Adrenal gland (tissue), 9 donors: ENCODE measurements at regions not wholly inside any gene's neighbourhood (a gene's known extent, or its start where the extent isn't known, plus 50 kb on each side); places are given as distances from the start of the nearest gene placed in this dataset.

Source experiments
- DNase-seq, 7 donors: peaks; one replicate each; pipeline ENCODE4 v3.0.0-alpha.2; 2019 to 2020
- H3K27ac ChIP-seq, 5 donors: fragments of 200-600 bp; sonication (generic) in 4 of 5; 1 replicate in 3 of 5; 2 replicates in 2 of 5; pipeline versions ENCODE4 v1.5.1 to v1.8.0; 2016 to 2020; ENCODE audit warnings: mild to moderate bottlenecking in 1 of 5
- H3K27me3 ChIP-seq: fragments of 200-600 bp; 2 replicates; pipeline ENCODE4 v1.8.0; 2021
- H3K36me3 ChIP-seq, 2 donors: fragments of 200-600 bp; replicated peaks in 1 of 2; 1 replicate in 1 of 2; 2 replicates in 1 of 2; pipeline versions ENCODE4 v1.5.1 to v1.8.0; 2018 to 2022
- H3K4me1 ChIP-seq, 2 donors: fragments of 200-600 bp; replicated peaks in 1 of 2; 1 replicate in 1 of 2; 2 replicates in 1 of 2; pipeline versions ENCODE4 v1.5.1 to v1.8.0; 2018 to 2021
- H3K4me3 ChIP-seq, 4 donors: fragments of 200-600 bp; sonication (generic) in 3 of 4; one replicate each; pipeline ENCODE4 v1.5.1; 2016 to 2018
- H3K9me3 ChIP-seq, 3 donors: fragments of 200-600 bp; sonication (generic) in 1 of 3; replicated peaks in 1 of 3; 1 replicate in 2 of 3; 2 replicates in 1 of 3; pipeline versions ENCODE4 v1.5.1 to v1.8.0; 2016 to 2021
- CTCF ChIP-seq, 6 experiments: fragments of 450-650 bp in 4 of 6; fragments of 200-600 bp in 2 of 6; sonication (generic) in 1 of 6; IDR thresholded peaks; 1 replicate in 5 of 6; 2 replicates in 1 of 6; pipeline versions ENCODE4 v1.5.1 to v1.8.0; 2016 to 2021; ENCODE audit warnings: antibody characterized with exemption in 6 of 6, mild to moderate bottlenecking in 2 of 6, moderate library complexity in 1 of 6
- POLR2A ChIP-seq, 2 donors: fragments of 450-650 bp; IDR thresholded peaks; one replicate each; pipeline ENCODE4 v1.6.1; 2017; ENCODE audit warnings: antibody characterized with exemption in 2 of 2, mild to moderate bottlenecking in 2 of 2, moderate library complexity in 1 of 2
- WGBS, 4 donors: extraction: QIAGEN DNeasy Blood & Tissue Kit in 2 of 4; methylation state at CpG; one replicate each; pipeline versions ENCODE4 v1.1.5 to v1.1.7; 2013 to 2017; 5-methylcytosine and 5-hydroxymethylcytosine counted together
- intact Hi-C, 2 donors: fragments of 100-400 bp; cut with DNase I; formaldehyde crosslinking; loops; one replicate each; pipeline versions ENCODE4 v1.14.1 to v1.15.0; 2022 to 2023
- donor health status: healthy with polysubstance abuse.
- donor health status: Bipolar disorder and iron deficiency.
- donor health status: DM: yes; HTN: yes; CAD: no.
- donor health status: DM: no; HTN: no; CAD: no.
- donor health status: DM: no; HTN: no; CAD: no.

- no peaks in the 10 kb centered on the region for H3K4me1 ChIP-seq
- no peaks in the 10 kb centered on the region for H3K36me3 ChIP-seq
- H3K27ac ChIP-seq = no peak overlapping the region
- TF ChIP-seq CTCF (IDR thresholded peaks at IDR 0.05) (no peak), POLR2A (IDR thresholded peaks at IDR 0.05) (no peak)
- intact Hi-C loops = no loop called here
- H3K9me3 ChIP-seq = no peaks in the 10 kb centered on the region
- H3K4me3 ChIP-seq = no peak overlapping the region
- DNase-seq = no peak
- 59 to 76% (median 71%) methylated on average over 3 of the region's 3 CpGs for WGBS, 4 donors
- H3K27me3 ChIP-seq = no peaks in the 10 kb centered on the region
These were observed 523.4 kb upstream of the PFKP start for GRCh38 chr10:2543974-2544373.

- no peak overlapping the region for H3K4me3 ChIP-seq
- H3K27me3 ChIP-seq = no peaks in the 10 kb centered on the region
- H3K9me3 ChIP-seq = no peaks in the 10 kb centered on the region
- no peak for DNase-seq
- no peaks in the 10 kb centered on the region for H3K4me1 ChIP-seq
- intact Hi-C loops = no loop called here
- no peak overlapping the region for H3K27ac ChIP-seq
- no peak for TF ChIP-seq POLR2A (IDR thresholded peaks at IDR 0.05)
- no peak for TF ChIP-seq CTCF (IDR thresholded peaks at IDR 0.05)
- WGBS, 4 donors = 77 to 83% (median 81%) methylated on average over 17 of the region's 17 CpGs
- H3K36me3 ChIP-seq = no peaks in the 10 kb centered on the region
These were observed 524.0 kb upstream of the PFKP start for GRCh38 chr10:2543142-2543886.

- intact Hi-C loops = no loop called here
- 48 to 62% (median 61%) methylated on average over 4 of the region's 4 CpGs for WGBS, 4 donors
- H3K9me3 ChIP-seq = no peaks in the 10 kb centered on the region
These were observed 526.2 kb upstream of the PFKP start for GRCh38 chr10:2541176-2541575.

GRCh38 chr10:2529945-2530344 is 537.4 kb upstream of the PFKP start:
- 62 to 76% (median 69%) methylated on average over 5 of the region's 5 CpGs for WGBS, 4 donors
- TF ChIP-seq CTCF (IDR thresholded peaks at IDR 0.05) (no peak), POLR2A (IDR thresholded peaks at IDR 0.05) (no peak)
- no peak for DNase-seq
- Histone ChIP-seq H3K27ac (no peak overlapping the region), H3K27me3 (no peaks in the 10 kb centered on the region), H3K9me3 (no peaks in the 10 kb centered on the region), H3K4me3 (no peak overlapping the region), H3K36me3 (no peaks in the 10 kb centered on the region), H3K4me1 (no peaks in the 10 kb centered on the region)
- intact Hi-C loops = no loop called here

More at GRCh38 chr10:2541176-2541575, 526.2 kb upstream of the PFKP start:
- Histone ChIP-seq H3K27me3 (no peaks in the 10 kb centered on the region), H3K27ac (no peak overlapping the region), H3K36me3 (no peaks in the 10 kb centered on the region), H3K4me3 (no peak overlapping the region), H3K4me1 (no peaks in the 10 kb centered on the region)
- TF ChIP-seq POLR2A (IDR thresholded peaks at IDR 0.05) (no peak), CTCF (IDR thresholded peaks at IDR 0.05) (no peak)
- DNase-seq = no peak
